NAMALWA (cell line): ENCODE measurements at regions not wholly inside any gene's neighbourhood (a gene's known extent, or its start where the extent isn't known, plus 50 kb on each side); places are given as distances from the start of the nearest gene placed in this dataset.
A peak's percentile ranks its signal among the peaks of the same experiment; 100 is the strongest.

ENCODE experiments used
- DNase-seq: peaks from one replicate; pipeline ENCODE4 v3.0.0-alpha.2; 2015; ENCODE audit warnings: low spot score

- DNase-seq, result no peak
Measured at GRCh38 chr2:14185906-14186305, 446.6 kb upstream of the LRATD1 start.

- no peak for DNase-seq
Measured at GRCh38 chr2:14188446-14188845, 444.1 kb upstream of the LRATD1 start.

GRCh38 chr2:14189929-14190328 lies 442.6 kb upstream of the LRATD1 start:
- no peak for DNase-seq

- no peak for DNase-seq
Measured at GRCh38 chr2:14194233-14194632, 438.3 kb upstream of the LRATD1 start.

- DNase-seq, result no peak
Measured at GRCh38 chr2:14197293-14197692, 435.2 kb upstream of the LRATD1 start.

GRCh38 chr2:14199040-14199439 lies 433.5 kb upstream of the LRATD1 start:
- DNase-seq, result no peak

- no peak for DNase-seq
Measured at GRCh38 chr2:14219306-14219705, 413.2 kb upstream of the LRATD1 start.

GRCh38 chr2:14220101-14220500 lies 412.4 kb upstream of the LRATD1 start:
- DNase-seq, result peak; percentile 3

- no peak for DNase-seq
Measured at GRCh38 chr2:14221466-14221865, 411.1 kb upstream of the LRATD1 start.

- no peak for DNase-seq
Measured at GRCh38 chr2:14223576-14223975, 408.9 kb upstream of the LRATD1 start.

GRCh38 chr2:14231391-14231898 lies 401.1 kb upstream of the LRATD1 start:
- DNase-seq, result no peak

GRCh38 chr2:14232217-14232616 lies 400.3 kb upstream of the LRATD1 start:
- no peak for DNase-seq

- DNase-seq, result no peak
Measured at GRCh38 chr2:14234911-14235310, 397.6 kb upstream of the LRATD1 start.

- no peak for DNase-seq
Measured at GRCh38 chr2:14235667-14236066, 396.9 kb upstream of the LRATD1 start.

- DNase-seq, result no peak
Measured at GRCh38 chr2:14237902-14238301, 394.6 kb upstream of the LRATD1 start.

- DNase-seq, result no peak
Measured at GRCh38 chr2:14239605-14240004, 392.9 kb upstream of the LRATD1 start.

GRCh38 chr2:14240868-14241267 lies 391.6 kb upstream of the LRATD1 start:
- no peak for DNase-seq

- no peak for DNase-seq
Measured at GRCh38 chr2:14245901-14246300, 386.6 kb upstream of the LRATD1 start.

GRCh38 chr2:14255135-14255820 lies 377.2 kb upstream of the LRATD1 start:
- no peak for DNase-seq

GRCh38 chr2:14256890-14257289 lies 375.6 kb upstream of the LRATD1 start:
- DNase-seq, result no peak

GRCh38 chr2:14257801-14258507 lies 374.6 kb upstream of the LRATD1 start:
- DNase-seq, result no peak

GRCh38 chr2:14261771-14262170 lies 370.7 kb upstream of the LRATD1 start:
- DNase-seq, result no peak

GRCh38 chr2:14263053-14263452 lies 369.5 kb upstream of the LRATD1 start:
- no peak for DNase-seq
